ENCODE measurements at regions not wholly inside any gene's neighbourhood (a gene's known extent, or its start where the extent isn't known, plus 50 kb on each side); places are given as distances from the start of the nearest gene placed in this dataset.

DNA sequence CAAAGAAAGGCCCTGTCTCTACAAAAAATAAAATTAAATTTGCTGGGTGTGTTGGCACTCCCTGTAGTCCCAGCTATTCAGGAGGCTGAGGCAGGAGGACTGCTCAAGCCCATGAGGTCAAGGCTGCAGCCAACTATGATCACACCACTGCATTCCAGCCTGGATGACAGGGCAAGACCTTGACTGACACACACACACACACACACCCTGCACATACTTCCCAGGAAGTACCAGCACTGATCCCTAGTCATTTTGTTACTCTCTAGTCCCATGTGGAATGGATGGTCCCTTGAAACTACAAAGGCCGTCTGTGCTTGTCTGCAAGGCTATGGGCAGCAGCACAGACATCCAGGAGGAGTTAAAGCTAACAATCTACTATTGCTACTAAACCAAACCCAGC is 59.7 kb upstream of the CYP2D6 start:
- ATAC-seq (no peak), DNase-seq (no peak)
- Histone ChIP-seq H3K79me2 (ENCODE audit: low read length) (peaks cover 86% of the 10 kb centered on the region), H3K9me2 (replicated peaks; ENCODE audit: low read length) (no peaks in the 10 kb centered on the region), H3K36me3 (ENCODE audit: low read depth, low read length) (no peaks in the 10 kb centered on the region; the same call in 1 of the 2 replicates), H3K9ac (ENCODE audit: low read length) (no peak overlapping the region), H3K4me3 (ENCODE audit: low read length) (no peak overlapping the region), H3K4me1 (ENCODE audit: insufficient read depth, low read length) (peaks cover 10% of the 10 kb centered on the region), H3K27ac (ENCODE audit: low read length) (no peak overlapping the region), H3K4me2 (ENCODE audit: low read length) (no peak overlapping the region), H3F3A (ENCODE audit: low read length, unreplicated experiment) (no peaks in the 10 kb centered on the region), H3K27me3 (ENCODE audit: low read length) (no peaks in the 10 kb centered on the region), H2AFZ (ENCODE audit: low read length) (no peak overlapping the region), H4K20me1 (ENCODE audit: low read length) (0 out of 2 replicates have a peak, but pooled peaks cover 6% of the 10 kb centered on the region), H3K9me3 (ENCODE audit: low read length) (no peaks in the 10 kb centered on the region)
- POLR2A ChIA-PET (ENCODE audit: unreplicated experiment): no interaction called here
- BruUV-seq (replicated peaks): no TSS peak
- TF ChIP-seq, protein P1, sequence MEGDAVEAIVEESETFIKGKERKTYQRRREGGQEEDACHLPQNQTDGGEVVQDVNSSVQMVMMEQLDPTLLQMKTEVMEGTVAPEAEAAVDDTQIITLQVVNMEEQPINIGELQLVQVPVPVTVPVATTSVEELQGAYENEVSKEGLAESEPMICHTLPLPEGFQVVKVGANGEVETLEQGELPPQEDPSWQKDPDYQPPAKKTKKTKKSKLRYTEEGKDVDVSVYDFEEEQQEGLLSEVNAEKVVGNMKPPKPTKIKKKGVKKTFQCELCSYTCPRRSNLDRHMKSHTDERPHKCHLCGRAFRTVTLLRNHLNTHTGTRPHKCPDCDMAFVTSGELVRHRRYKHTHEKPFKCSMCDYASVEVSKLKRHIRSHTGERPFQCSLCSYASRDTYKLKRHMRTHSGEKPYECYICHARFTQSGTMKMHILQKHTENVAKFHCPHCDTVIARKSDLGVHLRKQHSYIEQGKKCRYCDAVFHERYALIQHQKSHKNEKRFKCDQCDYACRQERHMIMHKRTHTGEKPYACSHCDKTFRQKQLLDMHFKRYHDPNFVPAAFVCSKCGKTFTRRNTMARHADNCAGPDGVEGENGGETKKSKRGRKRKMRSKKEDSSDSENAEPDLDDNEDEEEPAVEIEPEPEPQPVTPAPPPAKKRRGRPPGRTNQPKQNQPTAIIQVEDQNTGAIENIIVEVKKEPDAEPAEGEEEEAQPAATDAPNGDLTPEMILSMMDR (conservative IDR thresholded peaks at IDR 0.05; ENCODE audit: low read depth, low read length): no peak
- no peak for TF ChIP-seq EZH2 (IDR thresholded peaks at IDR 0.05; ENCODE audit: low read length, unreplicated experiment)
- TF ChIP-seq EZH2phosphoT487 (IDR thresholded peaks at IDR 0.05; ENCODE audit: borderline replicate concordance, low read length): no peak
- CTCF ChIA-PET: no interaction called here
- intact Hi-C loops (cut with micrococcal nuclease): no loop called here

DNA sequence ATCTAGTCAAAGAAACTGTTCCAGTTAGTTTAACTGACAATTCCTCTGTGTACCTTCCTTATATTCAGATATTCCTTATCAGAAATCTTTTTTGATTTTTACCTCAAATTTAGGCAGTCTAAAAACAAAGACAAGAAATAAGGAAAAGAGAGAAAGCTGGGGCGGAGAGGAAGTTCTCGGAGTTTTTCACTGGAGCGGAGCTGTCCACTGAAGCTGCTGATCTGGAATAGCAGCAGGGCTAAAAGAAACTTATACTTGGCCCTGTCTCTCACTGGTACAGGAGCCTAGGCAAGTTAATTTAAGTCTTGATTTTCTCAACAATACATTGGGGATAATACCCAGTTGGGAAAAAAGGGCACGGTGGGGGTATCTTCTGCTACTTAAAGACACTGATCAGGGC is 59.2 kb upstream of the CYP2D6 start:
- intact Hi-C loops (cut with micrococcal nuclease): no loop called here
- no peak overlapping the region for H2AFZ ChIP-seq (ENCODE audit: low read length)
- H3K36me3 ChIP-seq (ENCODE audit: low read depth, low read length): no peaks in the 10 kb centered on the region; the same call in 1 of the 2 replicates
- no TSS peak for BruUV-seq (replicated peaks)
- H3K79me2 ChIP-seq (ENCODE audit: low read length): peaks cover 86% of the 10 kb centered on the region
- H3K9ac ChIP-seq (ENCODE audit: low read length): no peak overlapping the region
- H3K4me2 ChIP-seq (ENCODE audit: low read length): no peak overlapping the region
- H3K27me3 ChIP-seq (ENCODE audit: low read length): no peaks in the 10 kb centered on the region
- CTCF ChIA-PET: no interaction called here
- 0 out of 2 replicates have a peak, but pooled peaks cover 6% of the 10 kb centered on the region for H4K20me1 ChIP-seq (ENCODE audit: low read length)
- no peaks in the 10 kb centered on the region for H3K9me2 ChIP-seq (replicated peaks; ENCODE audit: low read length)
- no peak overlapping the region for H3K27ac ChIP-seq (ENCODE audit: low read length)
- TF ChIP-seq, protein P1 (conservative IDR thresholded peaks at IDR 0.05; ENCODE audit: low read depth, low read length): no peak
- TF ChIP-seq EZH2phosphoT487 (IDR thresholded peaks at IDR 0.05; ENCODE audit: borderline replicate concordance, low read length) (no peak), EZH2 (IDR thresholded peaks at IDR 0.05; ENCODE audit: low read length, unreplicated experiment) (no peak)
- no peaks in the 10 kb centered on the region for H3K9me3 ChIP-seq (ENCODE audit: low read length)
- ATAC-seq (no peak), DNase-seq (no peak)
- no peaks in the 10 kb centered on the region for H3F3A ChIP-seq (ENCODE audit: low read length, unreplicated experiment)
- peaks cover 10% of the 10 kb centered on the region for H3K4me1 ChIP-seq (ENCODE audit: insufficient read depth, low read length)
- POLR2A ChIA-PET (ENCODE audit: unreplicated experiment): no interaction called here
- H3K4me3 ChIP-seq (ENCODE audit: low read length): no peak overlapping the region

DNA sequence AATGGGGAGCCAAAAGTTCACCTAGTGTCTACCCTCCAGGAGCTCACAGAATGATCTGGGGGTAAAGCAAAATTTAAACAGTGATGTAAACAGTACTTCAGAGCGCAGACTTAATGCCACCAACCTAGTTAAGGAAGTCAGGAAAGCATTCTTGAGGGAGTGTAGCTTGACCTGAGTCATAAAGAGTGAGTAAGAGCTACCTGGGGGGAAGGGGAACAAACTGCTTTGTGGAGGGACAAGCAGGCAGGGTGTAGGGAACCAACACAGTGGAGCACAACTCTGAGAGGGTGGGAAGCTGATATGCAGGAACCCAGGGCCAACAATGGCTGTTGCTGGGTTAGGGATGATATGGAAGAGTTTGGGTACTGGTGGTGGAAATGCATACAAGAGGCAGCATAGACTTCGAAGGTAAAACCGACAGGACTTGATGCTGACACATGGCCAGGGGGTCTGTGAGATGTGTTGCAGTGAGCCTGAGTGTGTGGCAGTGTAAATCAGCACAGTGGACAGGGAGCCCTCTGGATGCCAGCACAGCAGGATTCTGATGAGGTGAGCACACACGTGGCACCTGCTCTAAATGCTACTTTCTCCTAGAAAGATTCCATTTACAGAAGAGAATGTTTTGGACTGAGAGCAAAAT is 58.3 kb upstream of the CYP2D6 start:
- Histone ChIP-seq H3K9me3 (ENCODE audit: low read length) (no peaks in the 10 kb centered on the region), H3K4me2 (ENCODE audit: low read length) (no peak overlapping the region), H3K27ac (ENCODE audit: low read length) (no peak overlapping the region), H3K27me3 (ENCODE audit: low read length) (no peaks in the 10 kb centered on the region), H3K79me2 (ENCODE audit: low read length) (peaks cover 86% of the 10 kb centered on the region), H3K9ac (ENCODE audit: low read length) (no peak overlapping the region), H2AFZ (ENCODE audit: low read length) (no peak overlapping the region), H3K9me2 (replicated peaks; ENCODE audit: low read length) (no peaks in the 10 kb centered on the region), H4K20me1 (ENCODE audit: low read length) (0 out of 2 replicates have a peak, but pooled peaks cover 6% of the 10 kb centered on the region), H3K4me1 (ENCODE audit: insufficient read depth, low read length) (peaks cover 10% of the 10 kb centered on the region), H3F3A (ENCODE audit: low read length, unreplicated experiment) (no peaks in the 10 kb centered on the region), H3K4me3 (ENCODE audit: low read length) (no peak overlapping the region), H3K36me3 (ENCODE audit: low read depth, low read length) (no peaks in the 10 kb centered on the region; the same call in 1 of the 2 replicates)
- ChIA-PET POLR2A (ENCODE audit: unreplicated experiment) (no interaction called here), CTCF (no interaction called here)
- intact Hi-C loops (cut with micrococcal nuclease): no loop called here
- TF ChIP-seq, protein P1 (conservative IDR thresholded peaks at IDR 0.05; ENCODE audit: low read depth, low read length): no peak
- no peak for TF ChIP-seq EZH2 (IDR thresholded peaks at IDR 0.05; ENCODE audit: low read length, unreplicated experiment)
- TF ChIP-seq EZH2phosphoT487 (IDR thresholded peaks at IDR 0.05; ENCODE audit: borderline replicate concordance, low read length): no peak
- DNase-seq (peak; percentile 60), ATAC-seq (peak; percentile 91)
- no TSS peak for BruUV-seq (replicated peaks)

All from PC-3 (cell line).